ENCODE measurements at regions not wholly inside any gene's neighbourhood (a gene's known extent, or its start where the extent isn't known, plus 50 kb on each side); places are given as distances from the start of the nearest gene placed in this dataset.

DNA sequence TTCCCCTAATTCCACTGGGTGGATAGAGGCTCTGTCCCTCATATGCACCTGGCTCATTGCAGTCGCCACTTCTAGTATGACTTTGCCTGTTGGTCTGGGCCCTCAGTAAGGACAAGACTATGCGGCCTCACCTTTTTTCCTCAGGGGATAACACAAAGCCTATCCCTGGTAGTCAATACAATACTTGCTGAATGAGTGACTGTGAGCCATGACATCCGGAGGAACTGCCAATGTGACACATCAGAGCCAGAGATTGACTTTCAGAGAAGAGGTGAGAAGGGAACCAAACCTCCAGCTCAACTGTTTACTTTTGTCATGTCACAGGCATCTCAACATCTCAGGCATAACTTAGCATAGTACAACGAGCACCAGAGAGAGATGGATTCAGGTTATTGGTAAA is 371.3 kb downstream of the DMRT2 start:
- TF ChIP-seq EZH2 (IDR thresholded peaks at IDR 0.05; ENCODE audit: borderline replicate concordance, low read depth, low read length, severe bottlenecking), result no peak
- TF ChIP-seq POLR2A (IDR thresholded peaks at IDR 0.05; ENCODE audit: low read depth, low read length), result no peak
- no peak for TF ChIP-seq CTCF (IDR thresholded peaks at IDR 0.05; ENCODE audit: extremely low read depth in 1 of 2, insufficient read depth in 1 of 2, low read depth in 1 of 2, low read length in 2 of 2)

Data from endothelial cell of umbilical vein (primary cell).